ENCODE measurements at regions not wholly inside any gene's neighbourhood (a gene's known extent, or its start where the extent isn't known, plus 50 kb on each side); places are given as distances from the start of the nearest gene placed in this dataset.

DNA sequence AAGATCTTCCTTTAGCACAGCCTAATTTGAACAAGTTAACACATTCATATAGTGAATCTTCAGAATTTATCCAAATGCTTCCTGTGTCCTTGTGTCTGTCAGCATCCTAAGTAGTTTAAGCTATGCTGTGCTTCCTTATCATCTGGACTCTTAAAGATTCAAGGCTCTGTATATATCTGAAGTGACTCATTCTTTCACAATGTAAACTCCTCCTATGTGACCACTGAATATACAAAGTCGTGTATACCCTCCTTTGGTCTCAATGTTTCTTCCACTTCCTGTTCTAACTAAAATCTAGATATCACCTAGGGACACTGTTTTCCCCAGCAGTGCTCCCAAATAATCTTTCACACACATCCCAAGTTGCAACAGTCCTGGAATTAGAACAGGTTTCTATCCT, 935.7 kb upstream of the NUDT12 start:
- TF ChIP-seq TAF1 (IDR thresholded peaks at IDR 0.05; ENCODE audit: borderline replicate concordance, insufficient read depth, low read length) (no peak), POLR2AphosphoS5 (IDR thresholded peaks at IDR 0.05; ENCODE audit: low read depth, low read length) (no peak)
- TF ChIP-seq, protein P1, sequence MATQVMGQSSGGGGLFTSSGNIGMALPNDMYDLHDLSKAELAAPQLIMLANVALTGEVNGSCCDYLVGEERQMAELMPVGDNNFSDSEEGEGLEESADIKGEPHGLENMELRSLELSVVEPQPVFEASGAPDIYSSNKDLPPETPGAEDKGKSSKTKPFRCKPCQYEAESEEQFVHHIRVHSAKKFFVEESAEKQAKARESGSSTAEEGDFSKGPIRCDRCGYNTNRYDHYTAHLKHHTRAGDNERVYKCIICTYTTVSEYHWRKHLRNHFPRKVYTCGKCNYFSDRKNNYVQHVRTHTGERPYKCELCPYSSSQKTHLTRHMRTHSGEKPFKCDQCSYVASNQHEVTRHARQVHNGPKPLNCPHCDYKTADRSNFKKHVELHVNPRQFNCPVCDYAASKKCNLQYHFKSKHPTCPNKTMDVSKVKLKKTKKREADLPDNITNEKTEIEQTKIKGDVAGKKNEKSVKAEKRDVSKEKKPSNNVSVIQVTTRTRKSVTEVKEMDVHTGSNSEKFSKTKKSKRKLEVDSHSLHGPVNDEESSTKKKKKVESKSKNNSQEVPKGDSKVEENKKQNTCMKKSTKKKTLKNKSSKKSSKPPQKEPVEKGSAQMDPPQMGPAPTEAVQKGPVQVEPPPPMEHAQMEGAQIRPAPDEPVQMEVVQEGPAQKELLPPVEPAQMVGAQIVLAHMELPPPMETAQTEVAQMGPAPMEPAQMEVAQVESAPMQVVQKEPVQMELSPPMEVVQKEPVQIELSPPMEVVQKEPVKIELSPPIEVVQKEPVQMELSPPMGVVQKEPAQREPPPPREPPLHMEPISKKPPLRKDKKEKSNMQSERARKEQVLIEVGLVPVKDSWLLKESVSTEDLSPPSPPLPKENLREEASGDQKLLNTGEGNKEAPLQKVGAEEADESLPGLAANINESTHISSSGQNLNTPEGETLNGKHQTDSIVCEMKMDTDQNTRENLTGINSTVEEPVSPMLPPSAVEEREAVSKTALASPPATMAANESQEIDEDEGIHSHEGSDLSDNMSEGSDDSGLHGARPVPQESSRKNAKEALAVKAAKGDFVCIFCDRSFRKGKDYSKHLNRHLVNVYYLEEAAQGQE (IDR thresholded peaks at IDR 0.05; ENCODE audit: insufficient read depth in 1 of 2, low read depth in 2 of 2, low read length in 2 of 2), result no peak

Measured in PFSK-1 (cell line).